Activated T-cell treated with anti-CD3 and anti-CD28 coated beads for 48 hours (primary cell): ENCODE measurements at regions not wholly inside any gene's neighbourhood (a gene's known extent, or its start where the extent isn't known, plus 50 kb on each side); places are given as distances from the start of the nearest gene placed in this dataset.

Experiments used
- DNase-seq: peaks from one replicate; pipeline ENCODE4 v3.0.0-alpha.2; 2020; ENCODE audit warnings: low read depth

- no peak for DNase-seq
These were observed 51.6 kb upstream of the KCND3 start for GRCh38 chr1:112040891-112041740.

DNA sequence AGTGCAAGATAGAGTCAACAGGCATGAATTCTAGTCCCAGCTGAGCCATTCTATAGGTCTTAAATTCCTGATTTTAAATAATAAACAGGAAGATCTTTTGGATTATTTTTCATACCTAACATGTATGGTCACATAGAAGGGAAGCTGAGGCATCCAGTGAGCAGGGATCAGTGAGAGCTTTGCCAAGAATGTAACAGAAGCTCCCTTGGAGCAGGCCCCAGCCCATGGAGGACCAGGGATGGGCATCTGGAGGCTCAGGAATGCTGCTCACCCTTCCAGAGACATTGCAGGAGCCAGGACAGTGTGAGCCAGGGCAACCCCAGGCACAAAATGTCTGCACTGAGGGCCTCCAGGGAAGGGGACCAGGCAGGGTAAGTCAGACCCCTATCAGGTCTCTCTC lies 54.4 kb upstream of the KCND3 start:
- no peak for DNase-seq

DNA sequence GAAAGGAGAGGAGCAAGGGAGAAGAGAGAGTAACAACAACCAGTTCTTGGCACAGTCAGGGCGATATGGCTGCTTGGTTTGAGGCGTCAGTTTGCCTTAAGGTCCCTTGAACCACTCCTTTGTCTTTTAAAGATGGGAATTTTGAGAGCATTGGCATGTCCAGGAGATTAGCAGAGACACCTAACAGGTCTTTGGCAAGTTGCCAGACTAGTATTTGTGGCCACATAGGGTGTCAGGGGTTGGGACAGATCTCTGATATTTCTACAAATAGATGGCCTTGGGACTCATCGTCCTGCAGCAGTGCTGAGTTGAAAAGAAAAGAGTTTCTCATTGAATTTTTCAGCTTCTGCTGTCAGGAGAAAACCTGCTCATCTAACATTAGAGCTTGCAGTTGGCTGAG lies 55.3 kb upstream of the KCND3 start:
- DNase-seq = no peak

- no peak for DNase-seq
These were observed 57.2 kb upstream of the KCND3 start for GRCh38 chr1:112046630-112047029.

DNA sequence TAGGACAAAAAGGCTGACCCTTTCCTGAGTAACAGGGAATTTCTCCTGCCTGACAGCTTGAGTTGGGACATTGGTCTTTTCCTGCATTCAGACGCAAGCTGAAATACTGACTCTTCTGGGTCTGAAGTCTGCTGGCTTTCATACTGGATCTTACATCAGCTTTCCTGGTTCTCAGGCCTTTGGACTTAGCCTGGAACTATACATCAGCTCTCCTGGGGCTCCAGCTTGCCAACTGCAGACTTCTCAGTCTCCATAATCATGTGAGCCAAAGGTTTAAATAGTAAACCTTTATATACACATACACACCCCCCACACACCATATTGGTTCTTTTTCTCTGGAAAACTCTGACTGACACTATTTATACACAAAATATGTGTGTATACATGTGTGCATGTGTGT lies 59.0 kb upstream of the KCND3 start:
- DNase-seq = no peak

GRCh38 chr1:112054510-112054909 lies 65.0 kb upstream of the KCND3 start:
- no peak for DNase-seq

DNA sequence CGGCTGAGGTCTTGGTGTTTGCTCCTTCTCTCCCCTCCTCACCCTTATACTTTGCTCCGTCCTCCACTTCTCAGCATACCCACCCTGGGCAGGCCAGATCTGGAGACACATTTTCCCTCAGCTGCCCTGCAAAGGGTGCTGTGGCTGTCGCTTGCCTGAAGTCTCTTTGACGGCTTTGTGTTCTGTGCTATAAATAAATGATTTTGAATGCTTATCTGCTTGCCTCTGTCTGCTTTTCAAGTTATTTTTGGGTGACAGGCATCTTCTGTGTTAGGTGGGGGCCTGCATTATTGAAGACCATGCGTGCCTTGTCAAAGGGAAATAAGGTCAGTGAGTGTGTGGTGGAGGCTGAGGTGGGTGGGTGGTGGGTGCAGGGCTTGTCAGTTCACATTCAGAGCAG lies 66.9 kb upstream of the KCND3 start:
- DNase-seq = no peak

GRCh38 chr1:112057736-112058135 lies 68.3 kb upstream of the KCND3 start:
- DNase-seq = no peak

GRCh38 chr1:112058815-112059450 lies 69.5 kb upstream of the KCND3 start:
- DNase-seq = no peak

DNA sequence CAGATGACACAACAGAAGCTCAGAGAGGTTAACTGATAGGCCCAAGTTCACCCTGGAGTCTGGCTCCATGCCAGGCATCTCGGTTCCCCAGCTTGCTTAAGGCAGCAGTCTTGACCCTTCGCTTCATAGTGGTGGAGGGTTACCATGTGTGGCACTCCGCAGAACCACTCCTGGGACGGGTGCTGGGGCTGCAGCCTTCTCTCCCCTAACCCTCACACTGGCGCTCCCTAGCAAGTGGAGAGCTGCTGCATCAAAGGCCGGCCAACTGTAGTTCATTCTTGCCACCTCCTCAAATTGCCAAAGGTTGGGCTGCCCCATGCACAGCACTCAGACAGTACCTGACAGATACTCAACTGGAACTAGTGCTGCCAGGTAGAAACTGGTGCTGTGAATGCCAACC lies 70.2 kb upstream of the KCND3 start:
- no peak for DNase-seq

- DNase-seq = no peak
These were observed 70.8 kb upstream of the KCND3 start for GRCh38 chr1:112060261-112060660.

DNA sequence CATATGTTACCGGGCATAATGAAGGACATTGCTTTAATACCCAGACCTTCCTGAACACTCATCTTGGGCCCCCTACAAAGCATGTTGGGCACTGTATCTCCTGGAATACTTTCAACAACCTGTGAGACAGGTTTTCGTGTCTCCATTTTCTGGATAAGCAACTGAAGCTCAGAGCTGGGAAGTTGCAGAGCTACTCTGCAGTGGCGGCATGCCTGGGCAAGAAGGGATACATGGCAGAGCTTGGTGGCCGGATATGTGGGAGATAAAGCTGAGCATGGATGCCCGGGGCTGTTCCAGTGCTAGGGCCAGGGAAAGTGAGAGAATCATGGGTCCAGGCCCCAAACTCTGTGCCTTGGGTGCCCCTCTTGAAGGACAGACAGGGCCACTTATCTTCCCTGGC lies 71.6 kb upstream of the KCND3 start:
- no peak for DNase-seq

GRCh38 chr1:112061901-112062320 lies 72.4 kb upstream of the KCND3 start:
- peak; percentile 1 for DNase-seq

DNA sequence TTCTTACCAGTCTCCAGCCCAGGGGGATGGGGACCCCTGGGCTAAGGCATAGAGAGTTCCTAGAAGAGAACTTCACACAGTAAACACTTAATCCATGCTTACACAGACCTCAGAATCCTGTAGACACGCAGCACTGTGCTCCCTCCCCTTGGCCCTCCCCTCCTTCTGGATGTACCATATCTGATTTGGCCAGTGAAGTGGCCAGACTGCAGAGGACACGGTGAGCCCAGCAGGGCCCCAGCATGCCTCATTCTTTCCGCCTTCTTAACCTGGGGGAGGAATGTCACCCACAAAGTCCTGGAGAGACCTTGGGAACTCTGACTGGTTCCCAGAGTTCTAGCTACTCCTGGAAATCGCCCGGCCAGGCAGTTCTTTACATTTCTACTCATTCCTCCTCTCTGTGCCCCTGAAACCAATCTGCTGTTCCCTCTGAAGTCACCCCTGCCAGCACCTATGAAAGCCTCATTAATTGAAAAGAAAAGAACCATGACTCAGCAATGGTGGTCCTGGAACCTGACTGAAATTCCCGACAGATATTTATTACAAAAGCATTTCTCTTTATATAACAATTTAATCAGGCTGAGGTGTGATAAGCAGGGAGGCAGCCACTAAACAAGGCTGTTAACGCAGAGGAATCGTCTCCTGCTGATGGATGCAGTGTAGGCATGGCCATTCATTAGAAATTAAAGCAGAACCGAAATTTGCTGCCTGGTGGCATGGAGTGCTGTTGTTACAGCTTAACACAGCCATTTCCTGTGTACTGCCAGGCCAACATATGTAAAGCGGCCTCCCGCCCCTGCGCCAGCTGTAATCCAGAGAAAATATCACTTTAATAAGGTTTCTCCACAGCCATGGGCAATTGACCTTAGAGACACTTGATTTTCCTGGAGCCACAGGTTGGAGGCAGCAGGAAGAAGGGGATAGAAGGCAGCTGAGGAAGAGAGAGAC lies 74.6 kb upstream of the KCND3 start:
- no peak for DNase-seq

DNA sequence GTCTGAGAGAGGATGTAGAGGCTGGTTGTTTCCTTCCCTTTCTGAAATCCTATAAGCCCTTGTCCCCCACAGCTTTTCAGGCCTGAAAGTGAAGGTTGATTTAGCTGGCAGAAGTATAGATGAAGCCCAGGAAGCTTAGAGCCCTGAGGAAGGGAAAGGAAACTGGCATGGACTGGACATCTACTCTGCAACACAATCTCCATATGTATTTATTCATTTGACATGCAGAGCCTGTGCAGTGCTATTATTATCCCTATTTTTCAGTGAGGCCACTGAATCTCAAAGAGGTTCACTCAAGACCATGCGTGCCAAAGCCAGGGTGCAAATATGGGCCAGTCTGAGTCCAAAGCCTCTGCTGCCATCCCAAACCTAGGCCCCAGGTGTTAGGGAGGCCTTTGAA lies 78.5 kb upstream of the KCND3 start:
- DNase-seq = no peak

DNA sequence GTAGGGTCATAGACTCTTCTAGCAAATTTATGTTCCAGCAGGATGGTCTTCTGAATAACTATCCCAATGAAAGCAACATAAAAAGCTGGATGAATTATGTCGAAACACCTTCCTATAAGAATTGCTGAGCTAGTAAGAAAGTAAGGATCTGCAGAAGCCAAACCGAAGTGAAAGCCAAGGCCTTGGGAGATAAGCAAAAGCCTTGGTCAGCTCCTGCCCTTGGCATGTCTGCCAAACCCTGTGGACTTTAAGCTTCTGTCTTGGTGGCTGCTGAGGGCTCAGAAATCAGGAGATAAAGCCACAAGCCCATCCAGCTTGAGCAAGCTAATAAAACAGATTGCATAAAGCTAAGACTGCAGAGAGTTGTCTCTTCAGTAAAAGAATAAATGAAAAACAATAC lies 81.2 kb upstream of the KCND3 start:
- no peak for DNase-seq

- no peak for DNase-seq
These were observed 85.2 kb upstream of the KCND3 start for GRCh38 chr1:112074711-112075110.

GRCh38 chr1:112075566-112075965 lies 86.1 kb upstream of the KCND3 start:
- no peak for DNase-seq

DNA sequence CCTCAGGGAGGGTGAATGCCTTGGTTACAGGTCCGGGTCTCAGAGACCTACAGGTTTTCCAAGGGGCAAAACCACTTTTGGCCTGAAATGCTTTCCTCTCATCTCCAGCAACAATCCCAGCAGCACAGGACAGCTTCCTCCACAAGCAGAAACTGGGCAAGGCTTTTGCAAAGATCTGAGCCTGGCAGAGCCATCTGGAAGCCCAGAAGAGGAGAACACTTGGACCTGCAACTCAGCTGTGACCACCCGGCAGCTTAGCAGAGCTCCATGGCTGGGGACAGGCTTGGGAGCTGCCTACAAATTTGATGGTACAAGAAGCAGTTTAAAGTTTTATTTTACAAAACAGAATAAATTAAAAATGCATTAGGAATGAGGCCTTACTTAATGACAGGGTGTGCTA lies 90.0 kb upstream of the KCND3 start:
- DNase-seq = no peak

- no peak for DNase-seq
These were observed 94.0 kb upstream of the KCND3 start for GRCh38 chr1:112083487-112083886.

DNA sequence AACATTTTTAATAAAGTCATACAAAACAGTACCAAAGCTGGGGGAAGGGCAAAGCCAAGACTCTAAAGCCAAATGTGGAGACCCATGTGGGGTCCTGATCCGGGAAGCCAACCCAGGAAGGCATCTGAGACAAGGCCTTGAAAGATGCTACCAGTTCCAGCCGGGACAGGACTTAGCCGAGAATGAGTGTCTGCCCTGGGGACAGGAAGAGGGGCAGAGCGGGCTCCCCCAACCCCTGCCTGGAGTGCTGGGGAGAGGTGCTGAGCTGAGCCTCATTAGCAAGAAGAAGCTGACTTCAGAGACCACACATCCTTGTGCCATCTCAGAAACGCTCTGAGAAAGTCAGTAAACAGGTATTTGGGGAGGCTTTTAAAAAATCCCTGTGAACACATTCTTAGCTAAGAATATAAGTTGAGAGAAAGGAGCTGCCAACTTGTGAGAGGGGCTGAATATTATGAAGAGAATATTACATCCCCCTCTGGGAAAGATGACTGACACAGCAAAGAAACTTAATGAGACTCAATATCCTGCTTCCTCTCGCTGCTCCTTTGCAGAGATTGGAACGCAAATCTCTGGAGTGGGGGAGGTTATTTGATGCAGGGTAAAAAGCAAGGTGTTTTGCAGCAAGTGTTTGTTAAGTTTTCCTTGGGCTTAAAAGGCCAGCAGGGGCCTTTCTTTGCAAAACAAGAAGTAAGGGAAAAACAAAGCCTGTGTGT lies 103.3 kb upstream of the KCND3 start:
- DNase-seq = no peak

- DNase-seq = no peak
These were observed 103.9 kb upstream of the KCND3 start for GRCh38 chr1:112093372-112093694.
